ENCODE measurements at regions not wholly inside any gene's neighbourhood (a gene's known extent, or its start where the extent isn't known, plus 50 kb on each side); places are given as distances from the start of the nearest gene placed in this dataset.
"Not testable (repeated sequence)": the region's sequence is repeated elsewhere in the genome, so short reads cannot be mapped to it uniquely, and the experiment has no call there.

GRCh38 chr21:14753466-14754258, 207.5 kb upstream of the SAMSN1 start:
- DNase-seq: no peak

- DNase-seq: no peak
These were observed 207.0 kb upstream of the SAMSN1 start for GRCh38 chr21:14753069-14753465.

- no peak for DNase-seq
These were observed 206.3 kb upstream of the SAMSN1 start for GRCh38 chr21:14752345-14752909.

GRCh38 chr21:14751602-14752344, 205.7 kb upstream of the SAMSN1 start:
- DNase-seq: no peak

- no peak for DNase-seq
These were observed 204.9 kb upstream of the SAMSN1 start for GRCh38 chr21:14751011-14751410.

GRCh38 chr21:14750041-14750440, 203.9 kb upstream of the SAMSN1 start:
- DNase-seq: no peak

GRCh38 chr21:14748662-14749061, 202.5 kb upstream of the SAMSN1 start:
- no peak for DNase-seq

GRCh38 chr21:14744368-14744767, 198.3 kb upstream of the SAMSN1 start:
- no peak for DNase-seq

GRCh38 chr21:14742119-14742518, 196.0 kb upstream of the SAMSN1 start:
- DNase-seq: no peak

- no peak for DNase-seq
These were observed 195.1 kb upstream of the SAMSN1 start for GRCh38 chr21:14741256-14741655.

GRCh38 chr21:14740692-14741091, 194.6 kb upstream of the SAMSN1 start:
- no peak for DNase-seq

- DNase-seq: no peak
These were observed 194.0 kb upstream of the SAMSN1 start for GRCh38 chr21:14740116-14740515.

- DNase-seq: no peak
These were observed 193.5 kb upstream of the SAMSN1 start for GRCh38 chr21:14739590-14739989.

- DNase-seq: not testable (repeated sequence)
These were observed 192.5 kb upstream of the SAMSN1 start for GRCh38 chr21:14738576-14738975.

GRCh38 chr21:14737922-14738321, 191.8 kb upstream of the SAMSN1 start:
- no peak for DNase-seq

GRCh38 chr21:14737284-14737691, 191.2 kb upstream of the SAMSN1 start:
- DNase-seq: no peak

- no peak for DNase-seq
These were observed 190.6 kb upstream of the SAMSN1 start for GRCh38 chr21:14736672-14737071.

GRCh38 chr21:14736162-14736561, 190.0 kb upstream of the SAMSN1 start:
- no peak for DNase-seq

- no peak for DNase-seq
These were observed 188.7 kb upstream of the SAMSN1 start for GRCh38 chr21:14734833-14735232.

- no peak for DNase-seq
These were observed 188.1 kb upstream of the SAMSN1 start for GRCh38 chr21:14734191-14734590.

GRCh38 chr21:14725219-14725618, 179.1 kb upstream of the SAMSN1 start:
- DNase-seq: no peak

- no peak for DNase-seq
These were observed 176.8 kb upstream of the SAMSN1 start for GRCh38 chr21:14722841-14723483.

GRCh38 chr21:14720237-14720636, 174.1 kb upstream of the SAMSN1 start:
- no peak for DNase-seq
